ENCODE measurements at regions not wholly inside any gene's neighbourhood (a gene's known extent, or its start where the extent isn't known, plus 50 kb on each side); places are given as distances from the start of the nearest gene placed in this dataset.

DNA sequence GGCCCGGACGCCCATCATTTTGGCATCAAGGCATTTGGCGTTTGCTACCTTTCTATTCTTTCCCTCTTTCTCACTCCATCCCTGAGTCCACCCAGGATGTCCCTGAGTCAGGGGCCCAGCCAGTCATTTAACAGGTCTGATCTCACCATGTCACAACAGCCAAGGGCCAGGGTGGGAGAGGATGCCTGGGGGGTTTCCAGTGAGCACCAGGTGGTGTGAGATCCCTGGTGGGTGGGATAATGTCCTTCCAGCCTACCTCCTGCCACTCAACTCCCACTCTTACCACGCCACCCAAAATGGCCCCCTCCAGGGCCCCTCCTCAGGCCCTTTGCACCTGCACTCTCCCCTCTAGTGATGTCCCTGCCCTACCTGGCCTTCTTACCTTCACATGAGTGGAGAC, 310.8 kb downstream of the BCL11B start:
- TF ChIP-seq, protein P1, sequence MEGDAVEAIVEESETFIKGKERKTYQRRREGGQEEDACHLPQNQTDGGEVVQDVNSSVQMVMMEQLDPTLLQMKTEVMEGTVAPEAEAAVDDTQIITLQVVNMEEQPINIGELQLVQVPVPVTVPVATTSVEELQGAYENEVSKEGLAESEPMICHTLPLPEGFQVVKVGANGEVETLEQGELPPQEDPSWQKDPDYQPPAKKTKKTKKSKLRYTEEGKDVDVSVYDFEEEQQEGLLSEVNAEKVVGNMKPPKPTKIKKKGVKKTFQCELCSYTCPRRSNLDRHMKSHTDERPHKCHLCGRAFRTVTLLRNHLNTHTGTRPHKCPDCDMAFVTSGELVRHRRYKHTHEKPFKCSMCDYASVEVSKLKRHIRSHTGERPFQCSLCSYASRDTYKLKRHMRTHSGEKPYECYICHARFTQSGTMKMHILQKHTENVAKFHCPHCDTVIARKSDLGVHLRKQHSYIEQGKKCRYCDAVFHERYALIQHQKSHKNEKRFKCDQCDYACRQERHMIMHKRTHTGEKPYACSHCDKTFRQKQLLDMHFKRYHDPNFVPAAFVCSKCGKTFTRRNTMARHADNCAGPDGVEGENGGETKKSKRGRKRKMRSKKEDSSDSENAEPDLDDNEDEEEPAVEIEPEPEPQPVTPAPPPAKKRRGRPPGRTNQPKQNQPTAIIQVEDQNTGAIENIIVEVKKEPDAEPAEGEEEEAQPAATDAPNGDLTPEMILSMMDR (IDR thresholded peaks at IDR 0.05; ENCODE audit: low read depth, low read length) = no peak
- TF ChIP-seq POLR2A (IDR thresholded peaks at IDR 0.05; ENCODE audit: extremely low read depth, insufficient read length) (no peak), MYC (IDR thresholded peaks at IDR 0.05; ENCODE audit: low read depth, low read length) (no peak)

All from NB4 (cell line).